CD1c-positive myeloid dendritic cell (primary cell): ENCODE measurements at regions not wholly inside any gene's neighbourhood (a gene's known extent, or its start where the extent isn't known, plus 50 kb on each side); places are given as distances from the start of the nearest gene placed in this dataset.

Source experiments
- DNase-seq: peaks from one replicate; pipeline ENCODE4 v3.0.0-alpha.2; 2016; ENCODE audit errors: extremely low spot score

GRCh38 chr16:52235186-52235585, 311.8 kb downstream of the TOX3 start:
- DNase-seq, result no peak

DNA sequence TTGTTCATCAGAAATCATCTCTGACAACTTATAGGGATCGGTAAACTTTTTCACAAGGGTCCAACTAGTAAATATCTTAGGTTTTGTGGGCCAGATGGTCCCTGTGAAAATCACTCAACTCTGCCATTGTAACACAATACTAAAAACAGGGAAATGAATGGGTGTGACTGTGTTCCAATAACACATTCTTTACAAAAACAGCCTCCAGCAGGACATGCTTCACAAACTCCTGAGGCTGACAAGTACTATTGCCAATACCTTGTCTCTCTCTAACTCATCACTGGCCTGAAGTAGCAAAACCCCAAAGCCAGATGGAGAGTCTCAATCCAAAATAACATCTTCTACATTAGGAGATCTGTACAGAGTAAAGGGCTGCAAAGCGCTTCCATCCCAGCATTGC, 312.3 kb downstream of the TOX3 start:
- no peak for DNase-seq

- DNase-seq, result no peak
Measured at GRCh38 chr16:52229471-52229870, 317.5 kb downstream of the TOX3 start.

- DNase-seq, result no peak
Measured at GRCh38 chr16:52227851-52228250, 319.1 kb downstream of the TOX3 start.

DNA sequence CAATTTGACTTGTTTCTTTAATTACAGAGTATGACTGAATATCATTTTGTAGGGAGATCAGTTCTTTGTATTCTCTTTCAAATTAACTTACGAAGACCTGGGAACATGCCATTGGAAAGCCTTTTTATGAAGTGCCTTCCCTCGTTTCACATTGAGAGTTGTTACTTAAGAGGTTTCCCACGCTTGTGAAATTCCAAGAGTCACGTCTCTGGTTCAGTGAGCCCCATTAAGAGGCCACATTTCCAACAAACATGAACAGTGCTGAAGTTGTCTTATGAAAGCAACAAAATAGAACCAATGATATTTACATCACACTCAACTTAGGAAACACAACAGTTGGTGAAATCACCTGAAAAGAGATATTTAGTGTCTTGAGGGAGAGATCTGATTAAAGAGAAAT, 334.1 kb downstream of the TOX3 start:
- DNase-seq, result no peak

GRCh38 chr16:52209227-52209626, 337.7 kb downstream of the TOX3 start:
- DNase-seq, result no peak

- no peak for DNase-seq
Measured at GRCh38 chr16:52203096-52203495, 343.8 kb downstream of the TOX3 start.

DNA sequence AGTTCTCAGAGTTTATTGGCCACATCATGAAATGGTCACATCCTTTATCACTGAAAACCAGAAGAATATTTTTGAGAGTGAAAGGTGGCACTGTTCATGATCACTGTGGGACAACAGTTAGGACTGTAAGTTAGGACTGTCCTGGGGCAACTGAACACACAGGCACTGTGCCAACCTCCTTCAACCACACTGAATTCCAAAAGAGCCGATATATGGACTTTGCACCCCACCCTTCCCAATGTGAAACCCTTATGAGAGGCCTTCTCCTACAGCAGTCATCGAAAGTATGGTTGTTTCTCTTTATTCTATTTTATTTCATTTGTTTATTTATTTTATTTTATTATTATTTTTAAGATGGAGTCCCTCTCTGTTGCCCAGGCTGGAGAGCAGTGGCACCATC, 353.5 kb downstream of the TOX3 start:
- no peak for DNase-seq

- peak; percentile 63 for DNase-seq
Measured at GRCh38 chr16:52191531-52192134, 355.3 kb downstream of the TOX3 start.

- no peak for DNase-seq
Measured at GRCh38 chr16:52184336-52184735, 362.6 kb downstream of the TOX3 start.

DNA sequence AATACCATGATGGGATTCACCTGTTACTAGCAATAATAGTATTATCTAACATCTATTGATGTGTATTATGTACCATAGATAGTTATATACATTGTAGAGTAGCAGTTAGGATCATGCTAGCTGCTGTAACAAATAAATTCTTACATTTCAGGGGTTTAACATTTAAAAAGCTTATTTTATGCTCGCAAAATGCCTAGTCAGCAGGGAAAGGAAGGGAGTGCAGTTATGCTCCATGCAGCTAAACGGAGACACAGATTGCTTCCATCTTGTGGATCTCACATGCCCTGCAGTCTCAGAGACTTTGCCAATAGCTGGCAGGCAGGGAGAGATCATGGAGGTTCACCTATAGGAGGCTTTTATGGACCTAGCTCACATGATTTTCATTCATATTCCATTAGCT, 364.1 kb downstream of the TOX3 start:
- no peak for DNase-seq

- no peak for DNase-seq
Measured at GRCh38 chr16:52174168-52174567, 372.8 kb downstream of the TOX3 start.

DNA sequence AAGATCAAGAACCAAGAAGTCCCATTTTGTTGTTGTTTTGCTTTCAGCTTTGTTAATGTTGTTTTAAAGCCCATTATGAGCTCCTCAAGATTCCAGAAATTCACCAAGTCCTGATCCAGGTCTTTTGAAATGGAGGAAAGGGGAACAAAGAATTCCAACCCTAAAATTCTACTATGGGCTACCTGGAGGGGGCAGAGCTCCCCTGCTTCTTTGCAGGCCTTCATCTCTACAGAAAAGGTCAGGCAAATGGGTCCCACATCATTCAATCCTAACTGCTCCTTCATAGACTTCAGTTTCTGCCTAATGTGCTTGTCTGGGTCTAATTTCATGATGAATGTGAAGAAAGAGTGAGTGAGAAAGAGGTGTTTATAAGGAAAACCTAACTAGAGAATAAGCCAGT, 375.5 kb downstream of the TOX3 start:
- DNase-seq, result no peak

DNA sequence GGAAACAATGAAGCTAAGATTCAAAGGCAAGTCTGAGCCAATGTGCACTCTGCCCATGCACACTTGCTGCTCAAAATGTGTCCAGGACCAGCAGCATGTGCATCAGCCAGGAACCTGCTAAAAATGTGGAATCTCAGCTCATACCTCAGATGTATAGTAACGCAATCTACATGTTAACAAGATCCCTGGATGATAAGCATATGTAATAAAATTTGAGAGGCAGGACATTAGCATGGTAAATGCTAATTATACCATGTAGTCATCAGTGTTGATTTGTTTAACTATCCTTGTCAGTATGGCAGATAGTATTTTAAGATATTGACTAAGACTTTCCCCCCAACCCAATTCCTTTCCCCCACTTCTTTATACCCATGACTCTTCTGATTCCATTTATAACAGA, 379.6 kb downstream of the TOX3 start:
- DNase-seq, result no peak

GRCh38 chr16:52165961-52166360, 381.0 kb downstream of the TOX3 start:
- no peak for DNase-seq

DNA sequence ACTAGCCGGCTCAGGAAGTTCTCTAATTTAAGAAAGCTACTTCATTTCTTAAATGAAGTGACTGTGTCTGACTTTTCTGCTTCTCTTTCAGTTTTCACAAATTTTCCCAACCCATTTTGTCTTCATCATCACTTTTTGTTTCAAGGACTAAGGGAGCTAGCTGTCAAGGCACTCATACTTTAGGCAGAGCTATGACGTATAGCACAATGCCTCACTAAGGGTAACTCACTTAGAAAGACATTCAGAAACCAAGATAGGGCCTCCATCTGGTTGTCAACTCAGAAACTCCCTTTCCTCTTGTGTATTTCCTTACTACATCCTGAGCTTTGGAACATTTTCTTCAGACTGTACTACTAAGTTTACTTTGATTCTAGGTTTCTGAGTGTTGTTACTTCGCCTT, 397.9 kb downstream of the TOX3 start:
- no peak for DNase-seq

DNA sequence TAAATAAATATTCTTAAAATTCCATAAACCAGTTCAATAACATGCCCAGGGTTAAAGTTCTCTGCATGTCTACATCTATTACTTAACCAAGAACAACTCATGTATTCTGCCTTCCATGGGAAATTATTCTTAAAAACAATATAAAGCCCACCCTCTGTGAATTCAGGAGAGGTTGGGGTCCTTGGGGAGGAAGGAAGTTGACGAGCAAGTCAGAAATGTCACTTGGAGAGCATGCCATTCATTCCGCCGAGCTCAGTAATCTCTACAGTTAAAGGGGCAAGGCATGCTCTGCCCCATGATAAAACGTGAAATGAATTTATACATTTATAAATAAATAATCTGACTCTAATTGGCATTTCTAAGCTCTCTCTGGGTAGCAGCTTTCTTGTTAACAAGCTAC, 405.1 kb downstream of the TOX3 start:
- no peak for DNase-seq

- DNase-seq, result no peak
Measured at GRCh38 chr16:52128361-52128760, 418.6 kb downstream of the TOX3 start.

- no peak for DNase-seq
Measured at GRCh38 chr16:52123842-52124241, 423.1 kb downstream of the TOX3 start.

DNA sequence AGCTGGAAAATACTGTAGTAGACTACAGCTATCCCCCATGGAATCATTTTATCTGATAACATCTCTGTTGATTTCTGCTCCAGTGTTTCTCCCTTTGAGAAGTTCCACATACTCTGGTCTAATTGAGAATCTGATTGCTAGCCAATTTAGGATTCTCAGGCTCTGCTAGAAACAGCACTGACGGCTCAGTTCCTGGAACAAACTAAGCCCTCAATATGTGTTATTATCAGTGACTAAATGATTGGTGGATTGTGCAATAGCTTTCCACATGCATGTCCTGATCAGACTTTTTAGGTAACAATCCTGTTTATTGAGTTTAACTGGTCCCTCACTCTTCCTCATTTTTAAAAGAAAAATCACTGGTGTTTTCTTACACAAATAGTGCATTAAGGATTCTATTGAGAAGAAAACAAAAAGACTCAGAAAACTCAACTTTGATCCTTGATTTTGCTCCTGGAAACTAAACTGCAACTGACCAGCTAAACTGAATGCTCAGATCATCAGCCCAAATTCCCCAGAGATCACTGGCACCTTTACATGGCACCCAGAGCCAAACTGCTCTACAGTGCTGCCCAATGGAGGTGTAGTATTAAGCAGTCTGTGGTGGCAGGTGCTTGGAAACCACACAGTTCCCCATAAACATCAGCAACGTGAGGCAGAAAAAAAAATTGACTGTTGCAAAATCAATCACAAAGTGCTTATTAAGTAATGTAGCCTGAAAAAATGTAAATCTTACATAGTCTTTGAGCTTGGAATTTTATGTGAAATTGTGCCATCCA, 423.7 kb downstream of the TOX3 start:
- DNase-seq, result no peak

DNA sequence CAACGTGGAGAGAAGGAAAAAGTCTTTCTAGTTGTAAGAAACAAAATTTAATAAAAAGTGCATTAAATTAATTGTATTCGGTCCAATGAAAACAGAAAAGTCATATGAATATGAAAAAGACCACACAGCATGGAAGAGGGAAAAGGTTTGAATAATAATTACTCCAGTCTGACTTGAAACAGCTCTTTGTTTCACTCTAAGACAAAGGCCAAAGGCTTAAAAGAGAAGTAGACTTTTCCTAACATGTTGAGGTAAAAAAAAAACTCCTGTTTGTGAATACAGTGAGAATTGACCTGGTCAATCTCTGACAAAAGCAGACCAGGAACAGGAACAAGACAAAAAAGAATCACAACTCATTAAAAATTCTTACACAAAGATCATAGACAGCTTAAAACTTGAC, 429.8 kb downstream of the TOX3 start:
- DNase-seq, result no peak

DNA sequence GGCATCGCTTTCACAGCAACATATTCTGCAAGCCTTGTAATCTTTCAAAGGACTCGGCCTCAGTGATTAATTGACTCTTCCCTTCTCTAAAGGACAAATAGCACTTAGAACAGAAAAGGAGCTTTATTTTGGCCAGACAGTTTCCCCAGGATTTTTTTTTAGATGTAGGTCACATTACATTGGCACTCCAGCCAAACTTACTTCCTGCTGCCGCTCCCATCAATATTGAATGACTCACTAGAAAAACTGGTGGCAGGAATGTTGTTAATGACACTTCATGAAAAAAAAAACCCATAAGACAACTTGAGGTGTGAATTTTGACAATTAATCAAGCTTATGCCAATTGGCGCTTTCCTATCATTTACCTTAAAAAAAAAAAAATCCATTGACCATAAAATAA, 432.6 kb downstream of the TOX3 start:
- DNase-seq, result no peak

GRCh38 chr16:52113533-52114183, 433.3 kb downstream of the TOX3 start:
- no peak for DNase-seq
